Retina (tissue), 1 donor: ENCODE measurements at regions not wholly inside any gene's neighbourhood (a gene's known extent, or its start where the extent isn't known, plus 50 kb on each side); places are given as distances from the start of the nearest gene placed in this dataset.
"Not testable (repeated sequence)": the region's sequence is repeated elsewhere in the genome, so short reads cannot be mapped to it uniquely, and the experiment has no call there.

ENCODE experiments used
- DNase-seq: peaks from one replicate; pipeline ENCODE4 v3.0.0-alpha.2; 2016

GRCh38 chr10:70967591-70968587 lies 79.5 kb upstream of the PCBD1 start:
- DNase-seq, result peak; percentile 41

GRCh38 chr10:70969188-70969587 lies 80.8 kb upstream of the PCBD1 start:
- DNase-seq, result no peak

- DNase-seq, result no peak
Measured at GRCh38 chr10:70970830-70971229, 82.5 kb upstream of the PCBD1 start.

GRCh38 chr10:70973275-70973674 lies 84.9 kb upstream of the PCBD1 start:
- no peak for DNase-seq

- DNase-seq, result no peak
Measured at GRCh38 chr10:70974351-70974901, 86.1 kb upstream of the PCBD1 start.

GRCh38 chr10:70974920-70975319 lies 86.6 kb upstream of the PCBD1 start:
- no peak for DNase-seq

- DNase-seq, result no peak
Measured at GRCh38 chr10:70976063-70976695, 87.8 kb upstream of the PCBD1 start.

GRCh38 chr10:70977625-70978024 lies 89.3 kb upstream of the PCBD1 start:
- DNase-seq, result no peak

GRCh38 chr10:70978181-70978580 lies 89.8 kb upstream of the PCBD1 start:
- no peak for DNase-seq

GRCh38 chr10:70978816-70979480 lies 90.6 kb upstream of the PCBD1 start:
- no peak for DNase-seq

- DNase-seq, result no peak
Measured at GRCh38 chr10:70980687-70981086, 92.3 kb upstream of the PCBD1 start.

- DNase-seq, result no peak
Measured at GRCh38 chr10:70981171-70981836, 92.9 kb upstream of the PCBD1 start.

- no peak for DNase-seq
Measured at GRCh38 chr10:70981936-70982335, 93.6 kb upstream of the PCBD1 start.

GRCh38 chr10:70982443-70982842 lies 94.1 kb upstream of the PCBD1 start:
- no peak for DNase-seq

- no peak for DNase-seq
Measured at GRCh38 chr10:70984986-70985722, 96.8 kb upstream of the PCBD1 start.

GRCh38 chr10:70985824-70986622 lies 97.7 kb upstream of the PCBD1 start:
- no peak for DNase-seq

GRCh38 chr10:70986623-70986950 lies 98.2 kb upstream of the PCBD1 start:
- no peak for DNase-seq

- DNase-seq, result no peak
Measured at GRCh38 chr10:70987396-70988130, 99.2 kb upstream of the PCBD1 start.

GRCh38 chr10:70990156-70990555 lies 101.8 kb upstream of the PCBD1 start:
- DNase-seq, result not testable (repeated sequence)

GRCh38 chr10:70990681-70991080 lies 102.3 kb upstream of the PCBD1 start:
- no peak for DNase-seq
